H9 (cell line): ENCODE measurements at regions not wholly inside any gene's neighbourhood (a gene's known extent, or its start where the extent isn't known, plus 50 kb on each side); places are given as distances from the start of the nearest gene placed in this dataset.

ENCODE experiments used
- DNase-seq: peaks from one replicate; pipeline ENCODE4 v3.0.0-alpha.2; 2017
- H2AFZ ChIP-seq: one replicate; pipeline ENCODE4 v1.6.1; 2013; ENCODE audit warnings: mild to moderate bottlenecking, low read length, control low read depth, moderate library complexity
- H2AK5ac ChIP-seq: 2 replicates; pipeline ENCODE4 v1.6.1; 2013; ENCODE audit warnings: low read length, control low read depth, mixed read lengths; ENCODE audit not compliant: insufficient read length
- H2BK120ac ChIP-seq: one replicate; pipeline ENCODE4 v1.6.1; 2013; ENCODE audit warnings: low read depth, mild to moderate bottlenecking, low read length, control low read depth, inconsistent platforms; ENCODE audit not compliant: poor library complexity, severe bottlenecking
- H2BK12ac ChIP-seq: 2 replicates; pipeline ENCODE4 v1.6.1; 2013; ENCODE audit warnings: low read length, control low read depth, mixed read lengths, low read depth; ENCODE audit not compliant: insufficient read length
- H2BK15ac ChIP-seq: 2 replicates; pipeline ENCODE4 v1.6.1; 2013; ENCODE audit warnings: low read depth, low read length, control low read depth
- H2BK20ac ChIP-seq: one replicate; pipeline ENCODE4 v1.6.1; 2013; ENCODE audit warnings: low read depth, mild to moderate bottlenecking, low read length, control low read depth, inconsistent platforms; ENCODE audit not compliant: poor library complexity, severe bottlenecking
- H2BK5ac ChIP-seq: 2 replicates; pipeline ENCODE4 v1.6.1; 2013; ENCODE audit warnings: low read length, control low read depth, mixed read lengths; ENCODE audit not compliant: insufficient read length
- H3K14ac ChIP-seq: 2 replicates; pipeline ENCODE4 v1.6.1; 2013; ENCODE audit warnings: low read length, control low read depth; ENCODE audit not compliant: insufficient read depth
- H3K18ac ChIP-seq: 2 replicates; pipeline ENCODE4 v1.6.1; 2013; ENCODE audit warnings: low read depth, mild to moderate bottlenecking, mixed read lengths, low read length, control low read depth; ENCODE audit not compliant: insufficient read length
- H3K23ac ChIP-seq: 2 replicates; pipeline ENCODE4 v1.6.1; 2013; ENCODE audit warnings: low read length, control low read depth, mixed read lengths, low read depth; ENCODE audit not compliant: insufficient read length
- H3K23me2 ChIP-seq: 2 replicates; pipeline ENCODE4 v1.6.1; 2013; ENCODE audit warnings: low read depth, mild to moderate bottlenecking, mixed read lengths, low read length, control low read depth; ENCODE audit not compliant: insufficient read length, poor library complexity, severe bottlenecking
- H3K27ac ChIP-seq: 2 replicates; pipeline ENCODE4 v1.5.1; 2013; ENCODE audit warnings: low read length, control low read depth, mixed read lengths, low read depth; ENCODE audit not compliant: insufficient read length
- H3K27me3 ChIP-seq: 2 replicates; pipeline ENCODE4 v1.6.1; 2013; ENCODE audit warnings: low read length, control low read depth, inconsistent platforms; ENCODE audit not compliant: insufficient read depth
- H3K4ac ChIP-seq: 2 replicates; pipeline ENCODE4 v1.6.1; 2013; ENCODE audit warnings: low read depth, mild to moderate bottlenecking, control low read depth, inconsistent platforms, low read length, moderate library complexity
- H3K4me1 ChIP-seq: 2 replicates; pipeline ENCODE4 v1.6.1; 2013; ENCODE audit warnings: low read length, control low read depth, inconsistent platforms; ENCODE audit not compliant: insufficient read depth
- H3K4me2 ChIP-seq: 2 replicates; pipeline ENCODE4 v1.6.1; 2013; ENCODE audit warnings: low read length, control low read depth, mixed read lengths; ENCODE audit not compliant: insufficient read length, insufficient read depth
- H3K56ac ChIP-seq: 2 replicates; pipeline ENCODE4 v1.6.1; 2013; ENCODE audit warnings: low read depth, mild to moderate bottlenecking, mixed read lengths, low read length, control low read depth; ENCODE audit not compliant: insufficient read length
- H3K79me1 ChIP-seq: 2 replicates; pipeline ENCODE4 v1.6.1; 2013; ENCODE audit warnings: low read depth, mild to moderate bottlenecking, moderate library complexity, low read length, control low read depth, inconsistent platforms; ENCODE audit not compliant: insufficient read depth, poor library complexity, severe bottlenecking
- H3K79me2 ChIP-seq: 2 replicates; pipeline ENCODE4 v1.6.1; 2013; ENCODE audit warnings: low read length, control low read depth, inconsistent platforms; ENCODE audit not compliant: insufficient read depth
- H3K9ac ChIP-seq: 2 replicates; pipeline ENCODE4 v1.6.1; 2013; ENCODE audit warnings: low read length, control low read depth, mixed read lengths; ENCODE audit not compliant: insufficient read length; ENCODE audit errors: extremely low read depth
- H3K9me3 ChIP-seq: one replicate; pipeline ENCODE4 v1.6.1; 2013; ENCODE audit warnings: low read depth, low read length, inconsistent platforms; ENCODE audit not compliant: control insufficient read depth
- H3T11ph ChIP-seq: one replicate; pipeline ENCODE4 v1.6.1; 2013; ENCODE audit warnings: mild to moderate bottlenecking, low read length, control low read depth, inconsistent platforms
- H4K20me1 ChIP-seq: one replicate; pipeline ENCODE4 v1.6.1; 2013; ENCODE audit not compliant: control insufficient read depth, insufficient read length, insufficient read depth
- H4K5ac ChIP-seq: 2 replicates; pipeline ENCODE4 v1.6.1; 2013; ENCODE audit warnings: low read depth, mild to moderate bottlenecking, mixed read lengths, low read length, control low read depth; ENCODE audit not compliant: insufficient read length
- H4K8ac ChIP-seq: replicated peaks from 2 replicates; pipeline ENCODE4 v1.6.1; 2013; ENCODE audit warnings: low read length, control low read depth, mixed read lengths, low read depth; ENCODE audit not compliant: insufficient read length
- H4K91ac ChIP-seq: 2 replicates; pipeline ENCODE4 v1.6.1; 2013; ENCODE audit warnings: low read depth, mild to moderate bottlenecking, moderate library complexity, mixed read lengths, low read length, control low read depth; ENCODE audit not compliant: insufficient read length
- H3K27ac Mint-ChIP-seq, 3 experiments: 2 replicates in 2 of 3; 3 replicates in 1 of 3; pipeline ENCODE4 v1.8.0; 2020 to 2021; ENCODE audit warnings: mixed read lengths in 3 of 3, mild to moderate bottlenecking in 1 of 3, moderate library complexity in 1 of 3
- H3K27me3 Mint-ChIP-seq: 2 replicates; pipeline ENCODE4 v1.8.0; 2021; ENCODE audit warnings: low read depth, mild to moderate bottlenecking, moderate library complexity, mixed read lengths
- H3K36me3 Mint-ChIP-seq, 3 experiments: 2 replicates in 2 of 3; 3 replicates in 1 of 3; pipeline ENCODE4 v1.8.0; 2020 to 2021; ENCODE audit warnings: low read depth in 3 of 3, mixed read lengths in 3 of 3; ENCODE audit not compliant: insufficient read depth in 1 of 3
- H3K4me1 Mint-ChIP-seq, 2 experiments: 2 replicates each; pipeline ENCODE4 v1.8.0; 2020; ENCODE audit warnings: mixed read lengths in 2 of 2
- H3K4me3 Mint-ChIP-seq, 2 experiments: 2 replicates in 1 of 2; 3 replicates in 1 of 2; pipeline ENCODE4 v1.8.0; 2020 to 2021; ENCODE audit warnings: mild to moderate bottlenecking in 2 of 2, mixed read lengths in 2 of 2, moderate library complexity in 1 of 2
- H3K9me3 Mint-ChIP-seq, 2 experiments: 2 replicates in 1 of 2; 3 replicates in 1 of 2; pipeline ENCODE4 v1.8.0; 2020; ENCODE audit warnings: mild to moderate bottlenecking in 2 of 2, mixed read lengths in 2 of 2, moderate library complexity in 1 of 2
- CTCF ChIP-seq: fragments of 200-600 bp; sonication (generic); conservative IDR thresholded peaks from 3 replicates; pipeline ENCODE4 v1.8.0; 2021; ENCODE audit warnings: antibody characterized with exemption, mild to moderate bottlenecking

DNA sequence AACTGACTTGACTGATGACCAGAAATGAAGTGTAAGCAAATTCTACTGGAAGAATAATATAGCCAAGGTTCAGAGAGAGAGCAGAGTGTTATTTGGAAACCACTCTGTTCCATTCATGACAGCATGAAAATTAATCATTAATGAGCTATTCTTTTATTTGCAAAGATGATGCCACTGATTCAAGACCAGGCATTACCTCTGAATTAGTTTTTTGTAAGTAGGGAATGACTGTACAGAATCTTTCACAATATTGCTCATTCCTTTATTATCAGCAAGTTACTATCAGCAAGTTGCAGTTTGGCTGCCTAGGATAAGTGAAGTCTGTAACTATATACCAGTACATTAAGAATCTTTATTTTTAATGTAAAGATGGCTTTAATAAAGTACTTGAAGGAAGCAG lies 75.1 kb upstream of the RGMB start:
- no peaks in the 10 kb centered on the region for H3K27me3 ChIP-seq
- H3K23me2 ChIP-seq, result no peaks in the 10 kb centered on the region
- no peak overlapping the region for H3T11ph ChIP-seq
- H2BK5ac ChIP-seq, result no peak overlapping the region
- no peak overlapping the region for H3K27ac ChIP-seq
- H2BK12ac ChIP-seq, result no peak overlapping the region
- Mint-ChIP-seq H3K27ac (no peak overlapping the region), H3K9me3 (peaks cover 12 to 30% of the 10 kb centered on the region in 2 experiments), H3K4me3 (no peak overlapping the region), H3K4me1 (no peaks in the 10 kb centered on the region), H3K27me3 (no peaks in the 10 kb centered on the region), H3K36me3 (peaks cover 0 to 13% (median 2%) of the 10 kb centered on the region in 3 experiments; a peak in 5 of 7 replicates)
- H3K79me2 ChIP-seq, result no peaks in the 10 kb centered on the region
- H2BK120ac ChIP-seq, result no peak overlapping the region
- no peaks in the 10 kb centered on the region for H3K4me1 ChIP-seq
- no peaks in the 10 kb centered on the region for H4K20me1 ChIP-seq
- H3K14ac ChIP-seq, result no peak overlapping the region
- no peak overlapping the region for H2BK20ac ChIP-seq
- no peak overlapping the region for H4K8ac ChIP-seq
- no peaks in the 10 kb centered on the region for H3K9me3 ChIP-seq
- no peaks in the 10 kb centered on the region for H3K79me1 ChIP-seq
- no peak for TF ChIP-seq CTCF
- H4K5ac ChIP-seq, result no peak overlapping the region
- H3K18ac ChIP-seq, result no peak overlapping the region
- DNase-seq, result no peak
- no peak overlapping the region for H3K4me2 ChIP-seq
- H2AK5ac ChIP-seq, result no peak overlapping the region
- H2BK15ac ChIP-seq, result no peak overlapping the region
- no peak overlapping the region for H3K9ac ChIP-seq
- H3K56ac ChIP-seq, result no peak overlapping the region
- no peak overlapping the region for H2AFZ ChIP-seq
- no peak overlapping the region for H3K4ac ChIP-seq
- H3K23ac ChIP-seq, result no peak overlapping the region
- no peak overlapping the region for H4K91ac ChIP-seq
